HG02885 (cell line): ENCODE measurements at regions not wholly inside any gene's neighbourhood (a gene's known extent, or its start where the extent isn't known, plus 50 kb on each side); places are given as distances from the start of the nearest gene placed in this dataset.

Experiments used
- ATAC-seq: cut with Tn5 transposase; IDR thresholded peaks from one replicate; pipeline ENCODE4 v1.9.1; 2021; ENCODE audit warnings: mild to moderate bottlenecking; ENCODE audit not compliant: unreplicated experiment, poor library complexity

DNA sequence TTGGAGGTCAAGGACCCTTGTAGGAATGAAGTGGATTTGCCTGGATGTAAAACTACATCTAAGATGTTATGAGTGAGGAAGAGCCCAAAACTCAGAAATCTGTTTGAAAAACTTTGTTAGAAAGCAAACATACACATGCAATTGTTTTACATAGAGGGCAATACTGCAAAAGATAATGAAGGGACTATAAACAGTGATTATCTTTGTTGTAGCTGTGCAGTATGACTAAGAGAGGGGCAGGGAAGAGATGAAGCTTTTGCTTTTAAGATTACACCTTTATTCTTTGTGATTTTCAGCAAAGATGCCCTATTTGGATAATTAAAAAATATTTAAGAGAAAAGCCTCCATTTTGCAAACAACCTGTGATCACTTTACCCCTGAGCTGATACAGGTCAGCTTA is 839.9 kb upstream of the RBFOX1 start:
- ATAC-seq = no peak

- no peak for ATAC-seq
These were observed 847.7 kb upstream of the RBFOX1 start for GRCh38 chr16:6484935-6485334.

- no peak for ATAC-seq
These were observed 848.6 kb upstream of the RBFOX1 start for GRCh38 chr16:6484081-6484480.

DNA sequence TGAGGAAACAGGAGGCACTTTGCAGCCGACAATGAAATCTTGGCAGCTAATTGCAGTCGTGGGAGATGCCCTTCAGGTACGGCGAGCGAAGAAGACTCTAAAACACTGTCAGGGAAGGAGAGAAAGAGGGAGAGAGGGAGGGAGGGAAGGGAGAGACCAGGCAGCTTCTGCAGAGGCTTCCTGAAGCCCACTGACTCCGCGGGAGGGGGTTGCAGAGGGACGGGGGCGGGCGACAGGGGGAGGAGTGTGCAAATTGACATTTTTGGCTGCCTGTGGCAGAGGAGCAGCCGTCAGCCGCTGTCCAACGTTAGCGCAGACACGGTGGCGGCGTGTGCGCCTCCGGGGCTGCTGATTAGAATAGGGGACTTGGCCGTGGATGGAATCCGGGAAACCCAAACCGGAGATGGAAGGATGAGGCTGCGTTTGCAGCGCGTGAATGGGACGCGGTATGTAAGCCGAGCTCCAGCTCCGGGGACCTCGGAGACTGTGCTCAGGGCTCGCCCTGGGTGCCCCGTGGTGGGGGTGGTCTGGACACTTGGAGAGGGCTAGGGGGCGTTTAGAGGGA is 849.1 kb upstream of the RBFOX1 start:
- no peak for ATAC-seq

DNA sequence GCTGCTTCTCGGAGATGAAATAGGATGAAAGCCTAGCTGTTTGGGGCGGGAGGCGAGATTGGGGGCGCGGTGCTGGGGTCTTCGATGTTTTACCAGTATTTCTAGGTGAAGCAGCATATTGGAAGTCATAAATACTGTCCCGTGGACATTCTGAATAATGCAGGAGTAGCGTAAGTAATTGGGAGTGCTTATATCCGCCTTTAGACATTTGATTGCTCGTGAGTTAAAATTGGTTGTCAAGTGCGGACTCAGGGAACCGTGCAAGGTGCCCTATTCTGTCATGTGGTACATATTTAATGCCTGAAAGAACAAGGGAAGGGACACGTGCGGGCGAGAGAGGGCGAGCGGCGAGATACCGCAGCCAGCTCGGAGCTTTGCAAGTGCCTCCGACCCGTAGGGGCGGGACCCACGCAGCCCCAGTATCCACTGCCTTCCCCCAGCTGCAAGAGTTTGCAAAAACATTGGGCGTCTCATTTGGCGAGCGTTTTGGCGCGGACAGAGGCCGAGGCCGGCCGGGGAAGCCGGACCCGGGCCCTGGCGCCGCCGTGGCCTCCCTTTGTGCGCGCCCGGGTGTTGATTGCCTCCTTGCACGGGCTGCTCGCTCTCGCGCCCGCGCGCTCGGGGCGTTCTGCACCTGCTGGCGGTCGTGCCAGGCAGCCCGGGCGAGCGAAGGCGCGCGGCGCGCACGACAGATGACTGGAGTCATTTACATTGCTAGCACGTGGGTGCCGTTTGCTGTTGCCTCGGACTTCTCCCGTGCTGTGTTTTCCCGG is 849.8 kb upstream of the RBFOX1 start:
- no peak for ATAC-seq

GRCh38 chr16:6481894-6482293 is 850.8 kb upstream of the RBFOX1 start:
- no peak for ATAC-seq

DNA sequence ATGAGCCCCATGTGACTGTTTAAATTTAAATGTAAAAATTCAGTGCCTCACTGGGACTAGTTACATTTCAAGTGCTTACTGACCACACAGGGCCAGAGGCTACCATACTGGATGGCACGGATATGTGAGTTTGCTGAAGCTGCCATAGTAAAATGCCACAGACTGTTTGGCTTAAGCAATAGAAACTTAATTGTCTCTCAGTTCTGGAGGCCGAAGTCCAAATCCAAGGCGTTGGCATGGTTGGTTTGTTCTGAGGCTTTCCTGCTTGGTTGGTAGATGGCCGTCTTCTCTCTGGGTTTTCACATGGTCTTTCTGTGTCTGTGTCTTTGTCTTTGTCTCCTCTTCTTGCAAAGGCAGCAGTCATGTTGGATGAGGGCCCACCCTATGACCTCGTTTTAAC is 878.9 kb upstream of the RBFOX1 start:
- ATAC-seq = no peak

DNA sequence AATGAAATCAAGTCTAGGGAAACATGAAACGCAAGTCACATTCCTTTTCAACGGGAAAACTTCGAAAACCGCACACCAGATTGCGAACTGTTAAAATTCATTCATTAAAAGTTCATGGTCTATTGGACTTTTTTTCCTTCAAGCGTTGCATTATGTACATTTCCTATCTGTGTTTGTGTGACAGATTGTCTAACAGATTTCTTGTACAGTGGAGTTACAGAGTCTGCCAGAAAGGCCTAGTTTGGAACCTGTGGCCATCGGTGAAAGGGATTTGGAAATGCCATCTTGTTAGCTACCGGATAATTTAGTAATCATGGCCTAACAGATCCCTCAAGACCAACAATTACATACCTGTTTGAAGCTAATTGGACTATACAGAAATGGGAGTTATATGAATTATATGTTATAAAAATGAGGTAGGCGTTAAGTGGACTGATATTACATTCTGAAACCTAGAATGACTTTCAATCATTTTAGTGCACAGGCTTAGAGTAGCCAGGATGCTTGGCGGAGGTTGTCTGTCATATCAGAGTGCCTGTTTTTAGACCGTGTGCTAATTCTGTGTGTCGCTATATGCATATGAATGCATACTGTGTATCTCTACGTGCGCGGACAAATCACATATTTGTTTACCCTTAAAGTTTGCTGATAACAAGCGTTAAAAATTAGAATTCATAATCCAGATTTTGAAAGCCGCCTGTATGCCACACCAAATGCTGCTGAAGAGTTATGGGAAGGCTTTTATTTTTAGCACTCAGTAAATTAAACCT is 885.4 kb upstream of the RBFOX1 start:
- ATAC-seq = no peak

GRCh38 chr16:6446370-6446769 is 886.3 kb upstream of the RBFOX1 start:
- no peak for ATAC-seq

DNA sequence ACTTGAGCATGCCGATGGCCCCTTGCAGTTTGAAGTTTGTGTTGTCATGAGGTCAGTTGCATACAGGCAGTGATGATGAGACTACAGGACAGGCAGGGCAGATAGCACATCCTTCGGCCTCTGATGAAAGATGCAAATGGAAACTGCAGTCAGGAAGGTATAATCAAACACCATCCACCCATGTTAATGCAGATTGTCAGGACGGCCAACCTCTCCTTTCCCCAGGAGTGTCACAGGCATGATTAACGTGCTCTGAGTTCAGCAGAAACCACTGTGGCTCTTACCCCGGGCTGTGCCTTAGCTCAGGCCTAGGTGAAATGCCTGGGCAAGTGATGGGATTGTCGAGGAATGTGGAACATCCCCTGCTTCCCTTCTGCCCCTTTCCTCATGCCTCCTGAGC is 893.5 kb upstream of the RBFOX1 start:
- no peak for ATAC-seq

DNA sequence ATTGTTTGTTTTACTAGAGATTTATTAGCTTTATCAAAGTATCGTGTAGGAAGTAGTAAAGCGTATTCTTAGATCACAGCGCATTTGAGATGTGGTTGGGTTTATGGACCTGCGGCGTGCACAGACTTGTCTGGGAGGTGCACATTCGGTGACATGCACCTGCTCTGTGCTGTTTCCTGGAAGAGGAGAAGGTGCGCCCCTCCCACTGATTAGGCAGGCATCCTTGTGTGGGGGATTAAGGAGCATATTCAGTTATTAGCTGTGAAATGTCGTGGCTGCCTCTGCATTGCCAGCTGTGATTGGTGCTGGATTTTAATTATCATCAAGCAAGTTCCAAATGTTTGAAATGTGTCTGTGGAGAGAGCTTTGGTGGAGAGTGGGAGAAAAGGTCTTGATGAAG is 903.8 kb upstream of the RBFOX1 start:
- ATAC-seq = no peak

DNA sequence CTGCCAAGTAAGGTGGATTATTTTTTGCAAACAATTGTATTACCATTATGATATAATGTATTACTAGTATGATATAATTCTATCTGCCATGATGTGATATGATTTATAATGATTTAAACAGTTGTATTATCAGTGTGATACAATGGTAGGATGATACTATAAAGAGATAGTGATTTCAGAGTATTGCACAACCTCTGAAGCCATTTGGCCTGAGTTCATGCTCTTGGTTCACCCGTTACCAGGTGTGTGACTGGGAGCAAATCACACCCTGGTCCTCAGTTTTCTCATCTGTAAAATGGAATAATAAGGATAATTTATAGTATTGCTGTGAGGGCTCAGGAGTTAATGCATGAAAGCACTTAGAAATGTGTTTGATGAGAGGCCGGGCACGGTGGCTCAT is 905.0 kb upstream of the RBFOX1 start:
- ATAC-seq = no peak

DNA sequence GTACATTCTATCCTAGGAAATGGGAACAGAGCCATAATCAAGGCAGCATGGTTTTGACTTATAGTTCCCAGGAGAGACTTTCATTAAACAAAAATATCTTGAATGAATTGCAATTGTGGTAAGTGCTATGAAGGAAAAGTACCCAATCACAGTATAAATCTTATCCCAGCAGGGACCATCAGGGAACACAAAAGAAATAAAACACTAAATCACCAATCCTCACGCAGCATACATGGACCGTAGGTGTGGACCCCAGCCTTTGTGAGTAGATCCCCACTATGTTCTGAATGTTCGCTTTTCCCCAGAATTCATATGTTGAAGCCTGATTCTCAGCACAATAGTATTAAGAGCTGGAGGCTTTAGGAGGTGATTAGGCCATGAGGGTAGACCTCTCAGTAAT is 925.0 kb upstream of the RBFOX1 start:
- no peak for ATAC-seq

DNA sequence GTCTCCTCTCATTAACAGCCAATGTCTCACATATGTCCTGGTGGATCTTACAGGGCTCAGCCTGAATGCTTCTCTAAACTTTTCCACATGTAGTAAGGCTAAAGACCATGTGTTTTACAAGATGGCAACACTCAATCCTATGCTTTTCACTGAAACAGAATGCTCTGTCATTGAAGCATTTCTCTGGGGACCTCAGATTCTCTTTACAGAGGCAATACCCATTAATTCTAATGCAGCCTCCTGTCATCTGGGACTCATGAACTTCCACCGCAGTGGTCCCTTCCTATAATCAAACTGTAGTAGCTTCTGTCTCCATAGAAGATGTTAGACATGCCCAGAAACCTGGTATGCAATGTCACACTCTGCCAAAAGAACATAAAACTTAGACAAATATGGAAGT is 926.6 kb upstream of the RBFOX1 start:
- ATAC-seq = no peak

- no peak for ATAC-seq
These were observed 949.7 kb upstream of the RBFOX1 start for GRCh38 chr16:6382924-6383459.

DNA sequence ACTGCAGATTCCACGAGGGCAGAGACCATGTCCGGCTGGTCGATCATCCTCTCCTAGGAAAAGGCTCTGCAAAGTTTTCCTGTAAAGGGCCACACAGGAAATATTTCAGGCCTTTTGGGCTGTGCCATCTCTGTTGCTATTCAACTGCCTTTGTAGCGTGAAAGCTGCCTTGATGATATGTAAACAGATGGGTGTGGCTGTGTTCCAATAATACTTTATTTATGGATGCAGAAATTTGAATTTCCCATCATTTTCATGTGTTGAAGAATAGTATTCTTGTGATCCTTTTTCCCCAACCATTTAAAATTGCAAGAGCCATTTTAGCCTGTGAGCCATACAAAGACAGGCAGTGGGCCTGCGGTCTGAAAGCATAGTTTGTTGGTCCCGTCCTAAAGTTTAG is 950.7 kb upstream of the RBFOX1 start:
- ATAC-seq = no peak

DNA sequence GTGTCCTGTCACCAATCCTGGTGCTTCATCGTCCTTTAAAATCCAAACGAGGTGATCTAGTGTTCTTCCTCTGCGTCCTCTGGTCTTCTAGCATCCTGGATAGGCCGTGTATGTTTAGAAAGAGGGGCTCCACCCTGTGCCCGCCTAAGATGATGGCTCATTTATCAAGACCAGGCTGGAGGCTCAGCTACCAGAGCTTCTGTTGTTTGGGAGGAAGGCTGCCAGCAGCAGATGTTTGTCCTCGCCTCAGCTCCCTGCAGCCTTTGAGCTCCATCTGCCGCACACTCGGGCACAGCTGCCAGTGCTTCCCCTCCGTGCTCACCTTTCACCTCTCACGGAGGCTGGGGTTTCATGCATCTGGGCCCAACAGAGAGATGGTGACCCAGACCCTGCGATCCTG is 954.7 kb upstream of the RBFOX1 start:
- no peak for ATAC-seq

GRCh38 chr16:6375465-6376075 is 957.1 kb upstream of the RBFOX1 start:
- no peak for ATAC-seq

GRCh38 chr16:6374821-6375220 is 957.8 kb upstream of the RBFOX1 start:
- ATAC-seq = no peak

DNA sequence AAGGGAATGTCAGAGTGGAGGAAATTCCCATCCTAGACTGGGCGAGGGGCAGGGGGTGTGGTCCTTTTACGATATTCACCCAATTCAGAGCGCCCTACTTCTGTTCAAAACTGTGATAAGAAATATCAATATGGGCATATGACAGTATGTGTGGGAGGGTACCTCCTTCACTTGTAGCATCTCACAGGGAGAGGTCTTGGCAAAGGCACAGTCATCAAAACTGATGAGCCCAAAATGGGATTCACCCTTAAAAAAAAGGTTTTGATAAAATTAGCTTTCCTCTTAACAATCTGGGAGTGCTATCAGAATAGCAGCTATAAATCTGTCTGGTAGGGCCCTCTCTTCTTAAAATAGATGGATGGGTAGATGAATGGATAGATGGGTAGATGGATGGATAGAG is 967.8 kb upstream of the RBFOX1 start:
- ATAC-seq = no peak
